GM11168 (cell line): ENCODE measurements at regions not wholly inside any gene's neighbourhood (a gene's known extent, or its start where the extent isn't known, plus 50 kb on each side); places are given as distances from the start of the nearest gene placed in this dataset.

Experiments used
- in situ Hi-C: fragments of 300-500 bp; cut with MboI; formaldehyde crosslinking; loops from one replicate; pipeline ENCODE4 v1.12.0; 2022; ENCODE audit warnings: low sequenced_read_pairs; ENCODE audit not compliant: unreplicated experiment

GRCh38 chr10:4775808-4776207 lies 50.2 kb upstream of the AKR1E2 start:
- in situ Hi-C loops: no loop called here

GRCh38 chr10:4772202-4772570 lies 53.8 kb upstream of the AKR1E2 start:
- in situ Hi-C loops: no loop called here

- in situ Hi-C loops: no loop called here
Measured at GRCh38 chr10:4771554-4772201, 54.3 kb upstream of the AKR1E2 start.

GRCh38 chr10:4770801-4771553 lies 55.0 kb upstream of the AKR1E2 start:
- in situ Hi-C loops: no loop called here

- in situ Hi-C loops: no loop called here
Measured at GRCh38 chr10:4768416-4768815, 57.6 kb upstream of the AKR1E2 start.

GRCh38 chr10:4767033-4767814 lies 58.8 kb upstream of the AKR1E2 start:
- in situ Hi-C loops: no loop called here

GRCh38 chr10:4766454-4766853 lies 59.6 kb upstream of the AKR1E2 start:
- in situ Hi-C loops: no loop called here

- in situ Hi-C loops: no loop called here
Measured at GRCh38 chr10:4765428-4765827, 60.6 kb upstream of the AKR1E2 start.

GRCh38 chr10:4763960-4764428 lies 62.0 kb upstream of the AKR1E2 start:
- in situ Hi-C loops: no loop called here

GRCh38 chr10:4763513-4763912 lies 62.5 kb upstream of the AKR1E2 start:
- in situ Hi-C loops: no loop called here

GRCh38 chr10:4758256-4758655 lies 67.8 kb upstream of the AKR1E2 start:
- in situ Hi-C loops: no loop called here

- in situ Hi-C loops: no loop called here
Measured at GRCh38 chr10:4755286-4755989, 70.6 kb upstream of the AKR1E2 start.

GRCh38 chr10:4754143-4754542 lies 71.9 kb upstream of the AKR1E2 start:
- in situ Hi-C loops: no loop called here

GRCh38 chr10:4751211-4751610 lies 74.8 kb upstream of the AKR1E2 start:
- in situ Hi-C loops: no loop called here

GRCh38 chr10:4749271-4749574 lies 76.8 kb upstream of the AKR1E2 start:
- in situ Hi-C loops: no loop called here

- in situ Hi-C loops: no loop called here
Measured at GRCh38 chr10:4748491-4749270, 77.3 kb upstream of the AKR1E2 start.

GRCh38 chr10:4742217-4742616 lies 83.8 kb upstream of the AKR1E2 start:
- in situ Hi-C loops: no loop called here

- in situ Hi-C loops: no loop called here
Measured at GRCh38 chr10:4740471-4740870, 85.5 kb upstream of the AKR1E2 start.

- in situ Hi-C loops: no loop called here
Measured at GRCh38 chr10:4736608-4737007, 89.4 kb upstream of the AKR1E2 start.

- in situ Hi-C loops: no loop called here
Measured at GRCh38 chr10:4736183-4736582, 89.8 kb upstream of the AKR1E2 start.
